A549 (cell line): ENCODE measurements at regions not wholly inside any gene's neighbourhood (a gene's known extent, or its start where the extent isn't known, plus 50 kb on each side); places are given as distances from the start of the nearest gene placed in this dataset.

Experiments used
- GATA3 ChIP-seq: IDR thresholded peaks from 2 replicates; pipeline ENCODE4 v1.6.1; 2012; ENCODE audit warnings: borderline replicate concordance
- KDM5A ChIP-seq: fragments of 200-600 bp; sonication (generic); IDR thresholded peaks from 2 replicates; pipeline ENCODE4 v1.6.1; 2016; ENCODE audit warnings: antibody characterized with exemption, mild to moderate bottlenecking
- MAZ ChIP-seq: fragments of 150-350 bp; IDR thresholded peaks from 2 replicates; pipeline ENCODE4 v1.6.1; 2014; ENCODE audit warnings: antibody characterized with exemption, low read depth, low read length, borderline replicate concordance
- PBX3 ChIP-seq: IDR thresholded peaks from 2 replicates; pipeline ENCODE4 v1.6.1; 2012
- REST ChIP-seq: fragments of 200-600 bp; sonication (generic); IDR thresholded peaks from 2 replicates; pipeline ENCODE4 v1.6.1; 2016; ENCODE audit warnings: antibody characterized with exemption, mild to moderate bottlenecking, moderate library complexity
- TF ChIP-seq, protein P1 (sequence below): IDR thresholded peaks from 2 replicates; pipeline ENCODE4 v1.6.1; 2012

DNA sequence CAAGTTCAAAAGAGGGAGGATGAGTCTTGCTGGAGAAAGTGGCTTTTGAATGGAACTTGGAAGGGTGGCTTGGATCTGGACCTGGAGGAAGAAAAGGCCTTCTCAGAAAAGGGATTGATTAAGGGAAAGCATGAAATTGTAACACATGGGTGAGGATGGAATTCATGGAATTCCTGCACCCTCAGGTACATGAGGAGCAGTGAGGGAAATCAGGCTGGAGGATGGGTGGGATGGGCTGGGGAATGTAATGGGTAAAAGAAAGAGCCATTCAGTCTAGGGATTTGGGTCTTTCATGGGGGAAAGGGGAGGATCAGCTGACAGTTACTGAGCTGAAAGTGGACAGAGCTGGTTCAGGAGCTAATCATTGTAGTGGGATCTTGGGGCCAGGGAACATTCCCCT, 51.2 kb upstream of the HAAO start:
- no peak for TF ChIP-seq REST
- TF ChIP-seq GATA3: no peak
- TF ChIP-seq KDM5A: no peak
- no peak for TF ChIP-seq MAZ
- TF ChIP-seq PBX3: no peak
- TF ChIP-seq, protein P1, sequence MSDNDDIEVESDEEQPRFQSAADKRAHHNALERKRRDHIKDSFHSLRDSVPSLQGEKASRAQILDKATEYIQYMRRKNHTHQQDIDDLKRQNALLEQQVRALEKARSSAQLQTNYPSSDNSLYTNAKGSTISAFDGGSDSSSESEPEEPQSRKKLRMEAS: no peak
